Astrocyte of the spinal cord (primary cell): ENCODE measurements at regions not wholly inside any gene's neighbourhood (a gene's known extent, or its start where the extent isn't known, plus 50 kb on each side); places are given as distances from the start of the nearest gene placed in this dataset.
"Not testable (repeated sequence)": the region's sequence is repeated elsewhere in the genome, so short reads cannot be mapped to it uniquely, and the experiment has no call there.

Experiments
- DNase-seq: peaks from one replicate; pipeline ENCODE4 v3.0.0; 2011; ENCODE audit warnings: low read depth, low spot score
- H3K4me3 ChIP-seq: 2 replicates; pipeline ENCODE4 v1.5.1; 2011; ENCODE audit warnings: low read depth, mild to moderate bottlenecking, low read length, moderate library complexity
- CTCF ChIP-seq: IDR thresholded peaks from 2 replicates; pipeline ENCODE4 v1.5.1; 2012; ENCODE audit warnings: low read depth, mild to moderate bottlenecking, low read length, inconsistent platforms
- in situ Hi-C: cut with HindIII; loops from 2 replicates; pipeline ENCODE4 v1.10.0; 2017; ENCODE audit warnings: low sequenced_read_pairs

DNA sequence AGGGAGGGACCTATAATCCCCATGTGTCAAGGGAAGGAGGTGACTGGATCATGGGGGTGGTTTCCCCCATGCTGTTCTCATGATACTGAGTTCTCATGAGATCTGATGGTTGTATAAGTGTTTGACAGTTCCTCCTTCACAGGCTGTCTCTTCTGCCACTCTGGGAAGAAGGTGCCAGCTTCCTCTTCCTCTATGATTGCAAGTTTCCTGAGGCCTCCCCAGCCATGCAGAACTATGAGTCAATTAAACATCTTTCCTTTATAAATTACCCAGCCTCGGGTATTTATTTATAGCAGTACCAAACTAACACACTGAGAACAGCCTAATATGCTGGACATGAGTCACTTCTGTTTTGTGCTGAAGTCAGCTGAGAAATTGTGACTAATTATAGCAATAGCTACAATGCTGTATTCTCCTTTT, 656.9 kb upstream of the CPEB2 start:
- TF ChIP-seq CTCF = no peak
- H3K4me3 ChIP-seq = no peak overlapping the region
- DNase-seq = peak; percentile 67
- in situ Hi-C loops = no loop called here

DNA sequence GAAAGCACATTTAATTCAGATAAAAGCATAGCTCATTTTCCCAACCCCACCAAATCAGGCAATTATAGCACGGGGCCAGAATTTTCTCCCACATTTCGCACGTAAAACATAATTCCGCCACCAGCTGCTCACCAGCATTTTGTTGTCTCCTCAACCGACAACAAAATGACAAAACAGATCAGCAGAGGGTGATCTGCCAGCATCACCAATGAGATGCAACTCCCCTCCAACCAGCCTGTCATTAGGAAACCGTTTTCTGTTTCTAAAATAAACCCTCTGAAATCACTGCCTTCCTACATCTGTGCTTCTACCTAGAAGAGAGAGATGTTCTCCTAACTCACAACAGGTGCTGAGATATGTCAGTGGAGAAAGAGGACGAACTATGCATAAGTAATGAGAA, 654.8 kb upstream of the CPEB2 start:
- no peak overlapping the region for H3K4me3 ChIP-seq
- no peak for TF ChIP-seq CTCF
- in situ Hi-C loops = no loop called here
- DNase-seq = no peak

DNA sequence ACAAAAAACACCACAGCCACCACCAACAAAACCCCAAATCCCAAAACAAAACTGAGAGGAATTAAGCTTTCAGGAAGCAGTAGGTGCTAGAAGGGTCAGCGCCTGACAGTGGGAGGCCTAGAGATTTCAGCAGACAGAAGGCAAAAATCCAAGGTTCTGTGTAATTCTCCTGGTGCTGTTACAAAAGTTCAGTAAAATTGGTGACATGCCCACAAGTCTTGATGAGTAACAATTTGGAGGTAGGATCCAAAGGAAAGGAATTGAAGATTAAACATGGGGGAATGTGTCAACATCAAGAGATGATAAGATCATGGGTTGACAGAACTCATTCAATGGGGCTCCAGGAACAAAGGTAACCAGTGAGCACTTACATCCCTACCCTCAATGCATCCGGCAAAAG, 653.8 kb upstream of the CPEB2 start:
- peak; percentile 20 for DNase-seq
- no peak for TF ChIP-seq CTCF
- in situ Hi-C loops = no loop called here
- no peak overlapping the region for H3K4me3 ChIP-seq

DNA sequence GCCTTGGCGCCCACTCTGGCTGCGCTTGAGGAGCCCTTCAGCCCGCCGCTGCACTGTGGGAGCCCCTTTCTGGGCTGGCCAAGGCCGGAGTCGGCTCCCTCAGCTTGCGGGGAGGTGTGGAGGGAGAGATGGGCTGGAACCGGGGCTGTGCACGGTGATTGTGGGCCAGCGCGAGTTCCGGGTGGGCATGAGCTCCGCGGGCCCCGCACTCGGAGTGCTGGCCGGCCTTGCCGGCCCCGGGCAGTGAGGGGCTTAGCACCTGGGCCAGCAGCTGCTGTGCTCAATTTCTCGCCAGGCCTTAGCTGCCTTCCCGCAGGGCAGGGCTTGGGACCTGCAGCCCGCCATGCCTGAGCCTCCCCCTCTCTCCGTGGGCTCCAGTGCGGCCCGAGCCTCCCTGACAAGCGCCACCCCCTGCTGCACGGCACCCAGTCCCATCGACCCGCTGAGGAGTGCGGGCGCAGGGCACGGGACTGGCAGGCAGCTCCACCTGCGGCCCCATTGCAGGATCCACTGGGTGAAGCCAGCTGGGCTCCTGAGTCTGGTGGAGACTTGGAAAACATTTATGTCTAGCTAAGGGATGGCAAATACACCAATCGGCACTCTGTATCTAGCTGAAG, 643.6 kb upstream of the CPEB2 start:
- in situ Hi-C loops = not testable (repeated sequence)

DNA sequence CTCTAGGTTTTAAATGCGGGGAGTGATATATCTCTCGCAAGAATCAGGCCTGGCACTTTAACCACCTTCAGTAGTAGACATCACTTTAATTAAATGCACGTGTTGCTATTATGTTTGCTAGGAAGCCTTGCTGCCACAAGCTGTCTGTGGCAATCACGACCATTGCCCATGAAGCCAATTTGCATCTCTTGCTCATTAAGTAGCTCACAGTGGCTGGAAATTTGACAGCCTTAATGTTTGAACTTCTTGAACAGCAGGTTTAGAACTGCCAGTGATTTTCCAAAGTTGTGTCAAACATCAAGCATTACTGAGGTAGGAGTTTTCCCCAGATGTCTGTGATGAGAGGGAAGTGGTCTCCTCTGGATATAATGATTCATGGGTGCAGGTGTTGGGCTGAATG, 642.3 kb upstream of the CPEB2 start:
- no peak for DNase-seq
- TF ChIP-seq CTCF = no peak
- no peak overlapping the region for H3K4me3 ChIP-seq
- in situ Hi-C loops = no loop called here

More for the DNA sequence above, 643.6 kb upstream of the CPEB2 start:
- H3K4me3 ChIP-seq, DNase-seq: not testable (repeated sequence)

- TF ChIP-seq CTCF = no peak
- H3K4me3 ChIP-seq = no peak overlapping the region
- in situ Hi-C loops = no loop called here
- no peak for DNase-seq
These were observed 641.2 kb upstream of the CPEB2 start for GRCh38 chr4:14361084-14361483.

DNA sequence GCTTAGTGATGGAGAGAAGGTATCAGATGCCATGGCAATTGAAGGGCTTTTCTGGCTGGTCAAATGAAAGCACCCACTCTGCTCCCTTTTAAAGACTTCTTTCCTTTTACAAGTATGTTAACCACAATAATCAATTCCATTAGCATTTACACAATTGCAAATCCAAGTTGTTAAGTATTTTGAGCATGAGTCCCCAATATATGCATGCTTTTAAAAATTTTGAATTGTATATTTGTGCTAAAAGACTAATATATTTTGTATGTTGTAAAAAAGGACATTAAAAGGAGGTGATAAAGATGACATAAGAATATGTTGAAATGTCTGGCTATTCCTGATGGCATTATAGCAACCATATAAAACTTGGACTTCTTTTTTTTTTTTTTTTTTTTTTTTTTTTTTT, 639.9 kb upstream of the CPEB2 start:
- in situ Hi-C loops = no loop called here
- H3K4me3 ChIP-seq = no peak overlapping the region
- no peak for TF ChIP-seq CTCF
- no peak for DNase-seq
